ENCODE measurements at regions not wholly inside any gene's neighbourhood (a gene's known extent, or its start where the extent isn't known, plus 50 kb on each side); places are given as distances from the start of the nearest gene placed in this dataset.

DNA sequence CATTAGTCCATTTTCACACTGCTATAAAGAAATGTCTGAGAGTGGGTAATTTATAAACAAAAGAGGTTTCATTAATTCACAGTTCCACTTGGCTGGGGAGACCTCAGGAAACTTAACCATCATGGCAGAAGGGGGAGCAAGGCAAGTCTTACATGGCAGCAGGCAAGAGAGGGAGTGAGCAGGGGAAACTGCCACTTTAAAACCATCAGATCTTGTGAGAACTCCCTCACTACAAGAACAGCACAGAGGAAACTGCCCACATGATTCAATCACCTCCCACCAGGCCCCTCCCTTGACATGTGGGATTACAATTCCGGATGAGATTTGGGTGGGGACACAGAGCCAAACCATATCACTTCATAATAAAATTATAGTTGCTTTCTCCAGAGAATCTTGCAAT, 365.5 kb upstream of the ID2 start:
- Histone ChIP-seq H3K9me3 (replicated peaks in 1 of 2; ENCODE audit: control insufficient read depth in 1 of 2, insufficient read depth in 1 of 2, low read length in 2 of 2) (no peaks in the 10 kb centered on the region), H3K27me3 (ENCODE audit: control insufficient read depth in 2 of 2, insufficient read depth in 2 of 2, low read length in 2 of 2) (no peaks in the 10 kb centered on the region), H4K20me1 (ENCODE audit: insufficient read depth, low read length) (no peaks in the 10 kb centered on the region), H2AFZ (ENCODE audit: insufficient read depth, low read depth, low read length, poor library complexity, severe bottlenecking) (no peak overlapping the region), H3K4me1 (ENCODE audit: control insufficient read depth in 1 of 2, insufficient read depth in 2 of 2, low read length in 2 of 2) (peaks cover 51 to 60% of the 10 kb centered on the region in 2 donors), H3K4me2 (replicated peaks; ENCODE audit: extremely low read depth, low read length, poor library complexity, severe bottlenecking) (peak overlapping the region; percentile 3), H3K36me3 (replicated peaks in 1 of 2; ENCODE audit: control insufficient read depth in 1 of 2, insufficient read depth in 2 of 2, low read length in 2 of 2) (no peaks in the 10 kb centered on the region), H3K9ac (ENCODE audit: insufficient read depth, low read length, poor library complexity, severe bottlenecking) (no peak overlapping the region), H3K79me2 (ENCODE audit: insufficient read depth, low read length) (no peaks in the 10 kb centered on the region), H3K27ac (ENCODE audit: low read depth in 1 of 2, low read length in 2 of 2) (peak overlapping the region in 1 of 2 donors; percentile 77), H3K4me3 (replicated peaks in 1 of 3; ENCODE audit: low read depth in 2 of 3, low read length in 3 of 3) (peak overlapping the region in 1 of 3 experiments; percentile 19)
- H3K9me3 Mint-ChIP-seq = peaks cover 0 to 7% (median 0%) of the 10 kb centered on the region in 7 donors
- peaks cover 59% of the 10 kb centered on the region for H3K4me1 Mint-ChIP-seq
- intact Hi-C loops (cut with micrococcal nuclease) = loop anchor here (10.0 kb wide), 2 partner anchors 82 to 158 kb away; no protein-coding TSS in a partner anchor
- peak overlapping the region in 6 of 7 donors; percentile 8 to 94 (median 73) for H3K27ac Mint-ChIP-seq
- no peak overlapping the region for H3K4me3 Mint-ChIP-seq
- peaks cover 0 to 2% of the 10 kb centered on the region in 2 donors for H3K36me3 Mint-ChIP-seq
- DNase-seq = no peak
- peaks cover 2 to 5% (median 4%) of the 10 kb centered on the region in 3 donors for H3K27me3 Mint-ChIP-seq (ENCODE audit: low read depth in 3 of 3)
- TF ChIP-seq, protein P1, sequence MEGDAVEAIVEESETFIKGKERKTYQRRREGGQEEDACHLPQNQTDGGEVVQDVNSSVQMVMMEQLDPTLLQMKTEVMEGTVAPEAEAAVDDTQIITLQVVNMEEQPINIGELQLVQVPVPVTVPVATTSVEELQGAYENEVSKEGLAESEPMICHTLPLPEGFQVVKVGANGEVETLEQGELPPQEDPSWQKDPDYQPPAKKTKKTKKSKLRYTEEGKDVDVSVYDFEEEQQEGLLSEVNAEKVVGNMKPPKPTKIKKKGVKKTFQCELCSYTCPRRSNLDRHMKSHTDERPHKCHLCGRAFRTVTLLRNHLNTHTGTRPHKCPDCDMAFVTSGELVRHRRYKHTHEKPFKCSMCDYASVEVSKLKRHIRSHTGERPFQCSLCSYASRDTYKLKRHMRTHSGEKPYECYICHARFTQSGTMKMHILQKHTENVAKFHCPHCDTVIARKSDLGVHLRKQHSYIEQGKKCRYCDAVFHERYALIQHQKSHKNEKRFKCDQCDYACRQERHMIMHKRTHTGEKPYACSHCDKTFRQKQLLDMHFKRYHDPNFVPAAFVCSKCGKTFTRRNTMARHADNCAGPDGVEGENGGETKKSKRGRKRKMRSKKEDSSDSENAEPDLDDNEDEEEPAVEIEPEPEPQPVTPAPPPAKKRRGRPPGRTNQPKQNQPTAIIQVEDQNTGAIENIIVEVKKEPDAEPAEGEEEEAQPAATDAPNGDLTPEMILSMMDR (IDR thresholded peaks at IDR 0.05) = no peak
- no CpG with 5 or more reads among the region's 1 CpG for WGBS (ENCODE audit: insufficient coverage)

DNA sequence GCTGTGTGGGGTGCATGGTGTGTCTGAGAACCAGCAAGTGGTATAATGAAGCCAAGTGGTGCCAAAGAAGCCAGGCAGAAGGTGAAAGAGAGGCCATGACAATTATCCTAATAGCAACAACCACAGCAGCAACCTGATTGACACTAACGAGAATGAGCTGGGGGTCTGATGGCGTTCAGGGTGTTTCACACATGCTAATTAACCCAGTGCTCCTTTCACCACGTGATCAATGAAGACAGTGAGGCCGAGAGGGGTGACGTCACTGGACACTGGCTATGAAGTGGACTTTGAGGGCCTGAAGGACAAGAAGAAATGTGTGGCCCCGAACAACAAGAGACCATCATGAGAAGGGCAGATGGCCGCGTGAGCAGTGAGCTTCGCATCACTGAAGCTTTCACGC, 364.4 kb upstream of the ID2 start:
- H3K27me3 ChIP-seq (ENCODE audit: control insufficient read depth in 2 of 2, insufficient read depth in 2 of 2, low read length in 2 of 2) = no peaks in the 10 kb centered on the region
- Mint-ChIP-seq H3K27me3 (ENCODE audit: low read depth in 3 of 3) (peaks cover 2 to 5% (median 4%) of the 10 kb centered on the region in 3 donors), H3K4me3 (no peak overlapping the region), H3K27ac (no peak overlapping the region), H3K36me3 (peaks cover 0 to 2% of the 10 kb centered on the region in 2 donors), H3K9me3 (peaks cover 0 to 7% (median 0%) of the 10 kb centered on the region in 7 donors), H3K4me1 (peaks cover 48% of the 10 kb centered on the region)
- no peaks in the 10 kb centered on the region for H4K20me1 ChIP-seq (ENCODE audit: insufficient read depth, low read length)
- no peaks in the 10 kb centered on the region for H3K9me3 ChIP-seq (replicated peaks in 1 of 2; ENCODE audit: control insufficient read depth in 1 of 2, insufficient read depth in 1 of 2, low read length in 2 of 2)
- DNase-seq = no peak
- TF ChIP-seq, protein P1 (IDR thresholded peaks at IDR 0.05) = no peak
- H3K4me1 ChIP-seq (ENCODE audit: control insufficient read depth in 1 of 2, insufficient read depth in 2 of 2, low read length in 2 of 2) = peaks cover 40 to 50% of the 10 kb centered on the region in 2 donors
- no peak overlapping the region for H3K9ac ChIP-seq (ENCODE audit: insufficient read depth, low read length, poor library complexity, severe bottlenecking)
- no peaks in the 10 kb centered on the region for H3K79me2 ChIP-seq (ENCODE audit: insufficient read depth, low read length)
- H2AFZ ChIP-seq (ENCODE audit: insufficient read depth, low read depth, low read length, poor library complexity, severe bottlenecking) = no peak overlapping the region
- no peaks in the 10 kb centered on the region for H3K36me3 ChIP-seq (replicated peaks in 1 of 2; ENCODE audit: control insufficient read depth in 1 of 2, insufficient read depth in 2 of 2, low read length in 2 of 2)
- H3K4me2 ChIP-seq (replicated peaks; ENCODE audit: extremely low read depth, low read length, poor library complexity, severe bottlenecking) = no peak overlapping the region
- H3K4me3 ChIP-seq (replicated peaks in 1 of 3; ENCODE audit: low read depth in 2 of 3, low read length in 3 of 3) = no peak overlapping the region
- no peak overlapping the region for H3K27ac ChIP-seq (ENCODE audit: low read depth in 1 of 2, low read length in 2 of 2)
- 98% methylated on average over 8 of the region's 10 CpGs for WGBS (ENCODE audit: insufficient coverage)
- intact Hi-C loops (cut with micrococcal nuclease) = loop anchor here (10.0 kb wide), 2 partner anchors 83 to 157 kb away; no protein-coding TSS in a partner anchor

Data from CD14-positive monocyte (primary cell).